ENCODE measurements at regions not wholly inside any gene's neighbourhood (a gene's known extent, or its start where the extent isn't known, plus 50 kb on each side); places are given as distances from the start of the nearest gene placed in this dataset.

GRCh38 chr5:32842813-32843530 lies 131.9 kb downstream of the NPR3 start:
- TF ChIP-seq CTCF (conservative IDR thresholded peaks at IDR 0.05; ENCODE audit: low read depth, low read length) = no peak
- TF ChIP-seq EZH2 (IDR thresholded peaks at IDR 0.05; ENCODE audit: low read length, unreplicated experiment) = no peak
- no peak for TF ChIP-seq EZH2phosphoT487 (IDR thresholded peaks at IDR 0.05; ENCODE audit: borderline replicate concordance, low read length)

All from PC-3 (cell line).